Kidney (tissue), 13 donors: ENCODE measurements at regions not wholly inside any gene's neighbourhood (a gene's known extent, or its start where the extent isn't known, plus 50 kb on each side); places are given as distances from the start of the nearest gene placed in this dataset.

Experiments
- DNase-seq, 5 donors: peaks; one replicate each; pipeline ENCODE4 v3.0.0-alpha.2; 2013 to 2020
- FAIRE-seq: peaks from 2 replicates; lab custom pipeline; 2012; peaks lifted over from hg19 to GRCh38; lab: Jason Lieb, UNC
- H3K27ac ChIP-seq, 2 donors: one replicate each; pipeline ENCODE4 v1.7.0; 2013; ENCODE audit warnings: low read depth in 2 of 2, low read length in 2 of 2, inconsistent platforms in 1 of 2
- H3K27me3 ChIP-seq: one replicate; pipeline ENCODE4 v1.7.1; 2013; ENCODE audit warnings: low read length, inconsistent platforms; ENCODE audit not compliant: control insufficient read depth, insufficient read depth
- H3K36me3 ChIP-seq, 3 donors: one replicate each; pipeline versions ENCODE4 v1.7.0 to v1.7.1; 2013; ENCODE audit warnings: low read length in 3 of 3, control low read depth in 1 of 3, inconsistent platforms in 1 of 3; ENCODE audit not compliant: insufficient read depth in 3 of 3, control insufficient read depth in 2 of 3
- H3K4me1 ChIP-seq, 3 donors: one replicate each; pipeline versions ENCODE4 v1.7.0 to v1.7.1; 2013; ENCODE audit warnings: low read length in 3 of 3, inconsistent platforms in 1 of 3, low read depth in 1 of 3; ENCODE audit not compliant: control insufficient read depth in 2 of 3, insufficient read depth in 2 of 3
- H3K4me3 ChIP-seq, 3 donors: one replicate each; pipeline versions ENCODE4 v1.7.0 to v1.8.1; 2013; ENCODE audit warnings: low read length in 3 of 3, control low read depth in 1 of 3, inconsistent platforms in 1 of 3
- H3K9ac ChIP-seq, 3 donors: one replicate each; pipeline versions ENCODE4 v1.7.0 to v1.7.1; 2013; ENCODE audit warnings: low read length in 3 of 3, control low read depth in 1 of 3, inconsistent platforms in 1 of 3
- H3K9me3 ChIP-seq, 3 donors: one replicate each; pipeline versions ENCODE4 v1.7.0 to v1.7.1; 2013; ENCODE audit warnings: low read length in 3 of 3, control low read depth in 1 of 3, inconsistent platforms in 1 of 3; ENCODE audit not compliant: control insufficient read depth in 2 of 3, insufficient read depth in 1 of 3
- CTCF ChIP-seq: IDR thresholded peaks from 3 replicates; pipeline ENCODE4 v1.5.1; 2012; ENCODE audit warnings: mild to moderate bottlenecking, moderate library complexity, borderline replicate concordance; ENCODE audit not compliant: insufficient read depth; ENCODE audit errors: extremely low read depth
- intact Hi-C: fragments of 100-400 bp; cut with DNase I; formaldehyde crosslinking; loops from one replicate; pipeline ENCODE4 v1.11.1; 2022
- donor health status: control.
- donor health status: control.
- donor health status: control.
- donor health status: control.
- donor health status: control.
- donor health status: DM: yes; HTN: yes; CAD: no.
- donor health status: Normal renal cell carcinoma (clear cell type).

DNA sequence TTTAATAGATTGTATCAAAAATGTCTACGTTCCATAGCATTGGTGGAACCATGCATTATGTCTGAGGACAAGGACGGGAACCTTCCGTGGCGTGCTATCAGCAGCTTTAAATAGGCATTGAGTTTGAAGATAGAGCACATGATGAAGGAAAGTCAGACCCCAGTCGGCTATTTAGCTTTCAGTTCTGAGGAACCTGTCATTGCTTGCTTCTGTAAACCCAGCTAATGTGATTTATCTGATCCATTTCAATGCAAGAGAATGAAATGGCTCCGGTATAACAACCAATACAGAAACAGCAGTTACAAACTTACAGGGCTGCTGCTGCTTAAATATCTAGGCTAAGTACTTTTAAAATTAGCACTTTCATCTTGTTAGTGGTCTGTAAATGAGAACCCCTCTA is 503.3 kb downstream of the RNF144A start:
- no peak for TF ChIP-seq CTCF
- H3K27me3 ChIP-seq, result no peaks in the 10 kb centered on the region
- FAIRE-seq (no peak), DNase-seq (no peak)
- H3K36me3 ChIP-seq, result no peaks in the 10 kb centered on the region
- H3K9me3 ChIP-seq, result no peaks in the 10 kb centered on the region
- H3K4me1 ChIP-seq, result no peaks in the 10 kb centered on the region
- no peak overlapping the region for H3K27ac ChIP-seq
- H3K4me3 ChIP-seq, result no peak overlapping the region
- no peak overlapping the region for H3K9ac ChIP-seq
- intact Hi-C loops, result no loop called here

GRCh38 chr2:7424481-7424880 is 507.3 kb downstream of the RNF144A start:
- FAIRE-seq (no peak), DNase-seq (no peak)
- no peaks in the 10 kb centered on the region for H3K9me3 ChIP-seq
- H3K9ac ChIP-seq, result no peak overlapping the region
- H3K4me1 ChIP-seq, result no peaks in the 10 kb centered on the region
- H3K27ac ChIP-seq, result no peak overlapping the region
- no peak for TF ChIP-seq CTCF
- H3K27me3 ChIP-seq, result no peaks in the 10 kb centered on the region
- intact Hi-C loops, result no loop called here
- no peak overlapping the region for H3K4me3 ChIP-seq
- H3K36me3 ChIP-seq, result no peaks in the 10 kb centered on the region

DNA sequence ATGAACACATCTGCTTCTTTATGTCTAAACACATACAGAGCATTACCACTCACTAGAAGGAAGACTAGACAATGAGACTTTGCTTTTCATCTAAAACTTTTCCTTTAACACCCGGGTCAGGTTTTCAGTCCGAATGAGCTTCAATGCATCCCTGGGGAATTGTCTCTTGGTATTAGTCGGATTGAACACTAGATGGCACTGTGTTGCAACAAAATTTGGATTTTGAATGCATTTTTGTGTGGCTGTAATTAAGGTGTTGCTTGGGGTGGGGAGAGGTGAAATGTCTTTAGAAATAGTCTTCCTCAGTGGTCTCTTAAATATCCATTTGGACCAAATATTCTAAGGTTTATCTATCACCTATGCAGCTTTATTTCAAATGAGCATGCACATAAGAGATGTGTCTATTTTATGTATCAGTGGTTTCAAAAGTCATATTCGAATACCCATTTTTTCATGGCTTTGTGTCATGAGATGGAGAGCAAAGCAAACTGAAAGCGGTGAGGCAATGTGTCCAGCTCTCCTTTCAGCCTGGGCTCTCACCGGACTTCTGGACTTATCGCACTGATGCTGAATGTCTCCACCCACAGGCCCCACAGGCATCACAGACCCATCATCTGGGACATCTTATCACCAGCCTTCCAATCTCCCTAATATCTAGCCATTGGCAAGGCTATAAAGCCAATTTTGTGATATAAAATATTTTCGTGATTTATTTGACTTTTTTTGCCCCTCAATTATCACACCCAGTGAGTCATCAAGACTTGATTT is 510.3 kb downstream of the RNF144A start:
- FAIRE-seq, result peak; percentile 88
- Histone ChIP-seq H3K27ac (no peak overlapping the region), H3K9ac (no peak overlapping the region), H3K4me1 (peaks cover 0 to 3% (median 0%) of the 10 kb centered on the region in 3 donors), H3K27me3 (no peaks in the 10 kb centered on the region), H3K9me3 (no peaks in the 10 kb centered on the region), H3K4me3 (no peak overlapping the region), H3K36me3 (no peaks in the 10 kb centered on the region)
- intact Hi-C loops, result no loop called here
- TF ChIP-seq CTCF, result peak; percentile 75
- DNase-seq, result peak in 3 of 5 donors; percentile 50 to 87 (median 84)
